Lower leg skin (tissue), 4 donors: ENCODE measurements at regions not wholly inside any gene's neighbourhood (a gene's known extent, or its start where the extent isn't known, plus 50 kb on each side); places are given as distances from the start of the nearest gene placed in this dataset.

ENCODE experiments used
- DNase-seq, 2 donors: peaks; one replicate each; pipeline ENCODE4 v3.0.0-alpha.2; 2019; ENCODE audit warnings: low spot score in 2 of 2
- H3K4me3 ChIP-seq: fragments of 200-600 bp; sonication (generic); 2 replicates; pipeline ENCODE4 v1.5.1; 2017; ENCODE audit warnings: mild to moderate bottlenecking, low read depth; ENCODE audit not compliant: poor library complexity, severe bottlenecking
- CTCF ChIP-seq, 3 donors: fragments of 450-650 bp; IDR thresholded peaks; one replicate each; pipeline ENCODE4 v1.5.1; 2016; ENCODE audit warnings: antibody characterized with exemption in 3 of 3, mild to moderate bottlenecking in 3 of 3, moderate library complexity in 2 of 3
- POLR2A ChIP-seq, 2 donors: fragments of 450-650 bp; IDR thresholded peaks; one replicate each; pipeline ENCODE4 v1.6.1; 2016 to 2017; ENCODE audit warnings: antibody characterized with exemption in 2 of 2, mild to moderate bottlenecking in 1 of 2, moderate library complexity in 1 of 2
- WGBS, 2 donors: methylation state at CpG; one replicate each; pipeline ENCODE4 v1.1.5; 2018; 5-methylcytosine and 5-hydroxymethylcytosine counted together
- intact Hi-C: fragments of 100-400 bp; cut with DNase I; formaldehyde crosslinking; loops from one replicate; pipeline ENCODE4 v1.15.0; 2023; ENCODE audit warnings: low total_unique reads

GRCh38 chr7:136228171-136228570 is 251.0 kb upstream of the MTPN start:
- DNase-seq, result no peak
- WGBS, 2 donors, result 62 to 67% methylated on average over 3 of the region's 3 CpGs
- TF ChIP-seq CTCF (IDR thresholded peaks at IDR 0.05) (no peak), POLR2A (IDR thresholded peaks at IDR 0.05) (no peak)
- intact Hi-C loops, result no loop called here
- no peak overlapping the region for H3K4me3 ChIP-seq

GRCh38 chr7:136214356-136214755 is 237.2 kb upstream of the MTPN start:
- TF ChIP-seq POLR2A (IDR thresholded peaks at IDR 0.05) (no peak), CTCF (IDR thresholded peaks at IDR 0.05) (no peak)
- intact Hi-C loops, result no loop called here
- WGBS, 2 donors, result 57 to 64% methylated on average over 1 of the region's 1 CpG
- no peak for DNase-seq
- H3K4me3 ChIP-seq, result no peak overlapping the region

- intact Hi-C loops, result no loop called here
- no peak for DNase-seq
- no peak for TF ChIP-seq POLR2A (IDR thresholded peaks at IDR 0.05)
- TF ChIP-seq CTCF (IDR thresholded peaks at IDR 0.05), result no peak
- H3K4me3 ChIP-seq, result no peak overlapping the region
- WGBS, 2 donors, result 91 to 93% methylated on average over 12 of the region's 12 CpGs
Observed at GRCh38 chr7:136213012-136213411, 235.9 kb upstream of the MTPN start.

GRCh38 chr7:136210664-136211063 is 233.5 kb upstream of the MTPN start:
- 50 to 62% methylated on average over 2 of the region's 2 CpGs for WGBS, 2 donors
- intact Hi-C loops, result no loop called here
- TF ChIP-seq POLR2A (IDR thresholded peaks at IDR 0.05) (no peak), CTCF (IDR thresholded peaks at IDR 0.05) (no peak)
- no peak for DNase-seq
- H3K4me3 ChIP-seq, result no peak overlapping the region

GRCh38 chr7:136210079-136210478 is 232.9 kb upstream of the MTPN start:
- DNase-seq, result no peak
- TF ChIP-seq POLR2A (IDR thresholded peaks at IDR 0.05) (no peak), CTCF (IDR thresholded peaks at IDR 0.05) (no peak)
- intact Hi-C loops, result no loop called here
- no peak overlapping the region for H3K4me3 ChIP-seq

GRCh38 chr7:136205956-136206355 is 228.8 kb upstream of the MTPN start:
- no peak overlapping the region for H3K4me3 ChIP-seq
- WGBS, 2 donors, result 73 to 80% methylated on average over 1 of the region's 1 CpG
- TF ChIP-seq CTCF (IDR thresholded peaks at IDR 0.05) (no peak), POLR2A (IDR thresholded peaks at IDR 0.05) (no peak)
- no peak for DNase-seq
- intact Hi-C loops, result no loop called here
